ENCODE measurements at regions not wholly inside any gene's neighbourhood (a gene's known extent, or its start where the extent isn't known, plus 50 kb on each side); places are given as distances from the start of the nearest gene placed in this dataset.

DNA sequence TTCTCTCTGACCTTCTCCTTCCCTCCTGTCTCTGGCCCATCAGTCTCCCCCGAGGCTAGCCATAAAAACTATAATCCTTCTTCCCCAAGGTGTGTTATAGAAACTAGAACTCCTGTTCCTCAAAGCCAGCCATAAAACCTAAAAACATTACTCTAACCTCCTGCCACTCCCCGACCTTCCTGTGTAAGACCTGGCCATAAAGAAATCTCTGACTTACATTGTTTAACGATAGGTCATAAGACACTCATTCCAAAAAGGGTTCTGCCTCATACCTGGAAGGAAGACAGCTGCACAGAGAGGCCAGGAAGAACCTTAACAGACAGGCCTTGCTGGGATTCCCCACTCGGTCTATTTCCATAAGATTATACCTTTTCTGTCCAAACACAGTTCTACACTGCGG is 70.9 kb upstream of the EEA1 start:
- H3K23ac ChIP-seq (ENCODE audit: low read depth, low read length) = no peak overlapping the region
- CTCF ChIA-PET = no interaction called here
- no peak overlapping the region for H3K14ac ChIP-seq (replicated peaks; ENCODE audit: low read depth, low read length)
- WGBS, 2 experiments (ENCODE audit: extremely low coverage in 2 of 2, insufficient read length in 1 of 2) = 100% methylated on average over 1 of the region's 5 CpGs; no CpG with 5 or more reads in 1 of the 2 experiments
- no peak overlapping the region for H2AK5ac ChIP-seq (ENCODE audit: low read depth, low read length)
- H3K27ac ChIP-seq (ENCODE audit: insufficient read depth, low read length) = no peak overlapping the region
- H2BK5ac ChIP-seq (ENCODE audit: low read depth, low read length, poor library complexity, severe bottlenecking) = no peak overlapping the region
- H3K4me2 ChIP-seq (ENCODE audit: low read depth, low read length) = no peak overlapping the region
- no peak overlapping the region for H2BK15ac ChIP-seq (ENCODE audit: low read depth, low read length)
- dilution Hi-C loops (cut with HindIII; ENCODE audit: low sequenced_read_pairs, unreplicated experiment) (no loop called here), in situ Hi-C loops (cut with MboI; ENCODE audit: low sequenced_read_pairs) (no loop called here), intact Hi-C loops (cut with micrococcal nuclease) (no loop called here)
- ATAC-seq (ENCODE audit: low read depth) (no peak), DNase-seq (no peak)
- no peak overlapping the region for H3K4me3 ChIP-seq (ENCODE audit: insufficient read depth, low read depth, low read length)
- no peaks in the 10 kb centered on the region for H3K79me1 ChIP-seq (ENCODE audit: low read depth in 1 of 2, low read length in 2 of 2)
- BruUV-seq (replicated peaks) = no TSS peak
- POLR2A ChIA-PET (ENCODE audit: unreplicated experiment) = no interaction called here
- no peak overlapping the region for H3K9ac ChIP-seq (ENCODE audit: low read depth, low read length)
- no peak overlapping the region for H3K4ac ChIP-seq (ENCODE audit: low read depth, low read length)
- H2AFZ ChIP-seq (replicated peaks; ENCODE audit: low read length, poor library complexity) = no peak overlapping the region
- H4K20me1 ChIP-seq (ENCODE audit: insufficient read depth, low read length) = no peaks in the 10 kb centered on the region
- no peak overlapping the region for H3K18ac ChIP-seq (ENCODE audit: low read depth, low read length)
- H4K5ac ChIP-seq (ENCODE audit: low read depth, low read length) = no peak overlapping the region
- TF ChIP-seq MXI1 (IDR thresholded peaks at IDR 0.05; ENCODE audit: borderline replicate concordance, low read depth, low read length) (no peak), FOS (IDR thresholded peaks at IDR 0.05; ENCODE audit: low read depth, low read length) (no peak), RCOR1 (IDR thresholded peaks at IDR 0.05; ENCODE audit: insufficient replicate concordance, low read length) (no peak), SMC3 (IDR thresholded peaks at IDR 0.05; ENCODE audit: low read depth, low read length) (no peak), MAZ (IDR thresholded peaks at IDR 0.05; ENCODE audit: borderline replicate concordance, low read depth, low read length) (no peak)
- TF ChIP-seq, protein P1, sequence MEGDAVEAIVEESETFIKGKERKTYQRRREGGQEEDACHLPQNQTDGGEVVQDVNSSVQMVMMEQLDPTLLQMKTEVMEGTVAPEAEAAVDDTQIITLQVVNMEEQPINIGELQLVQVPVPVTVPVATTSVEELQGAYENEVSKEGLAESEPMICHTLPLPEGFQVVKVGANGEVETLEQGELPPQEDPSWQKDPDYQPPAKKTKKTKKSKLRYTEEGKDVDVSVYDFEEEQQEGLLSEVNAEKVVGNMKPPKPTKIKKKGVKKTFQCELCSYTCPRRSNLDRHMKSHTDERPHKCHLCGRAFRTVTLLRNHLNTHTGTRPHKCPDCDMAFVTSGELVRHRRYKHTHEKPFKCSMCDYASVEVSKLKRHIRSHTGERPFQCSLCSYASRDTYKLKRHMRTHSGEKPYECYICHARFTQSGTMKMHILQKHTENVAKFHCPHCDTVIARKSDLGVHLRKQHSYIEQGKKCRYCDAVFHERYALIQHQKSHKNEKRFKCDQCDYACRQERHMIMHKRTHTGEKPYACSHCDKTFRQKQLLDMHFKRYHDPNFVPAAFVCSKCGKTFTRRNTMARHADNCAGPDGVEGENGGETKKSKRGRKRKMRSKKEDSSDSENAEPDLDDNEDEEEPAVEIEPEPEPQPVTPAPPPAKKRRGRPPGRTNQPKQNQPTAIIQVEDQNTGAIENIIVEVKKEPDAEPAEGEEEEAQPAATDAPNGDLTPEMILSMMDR (conservative IDR thresholded peaks at IDR 0.05; ENCODE audit: low read depth, low read length) = no peak
- TF ChIP-seq, protein P2, sequence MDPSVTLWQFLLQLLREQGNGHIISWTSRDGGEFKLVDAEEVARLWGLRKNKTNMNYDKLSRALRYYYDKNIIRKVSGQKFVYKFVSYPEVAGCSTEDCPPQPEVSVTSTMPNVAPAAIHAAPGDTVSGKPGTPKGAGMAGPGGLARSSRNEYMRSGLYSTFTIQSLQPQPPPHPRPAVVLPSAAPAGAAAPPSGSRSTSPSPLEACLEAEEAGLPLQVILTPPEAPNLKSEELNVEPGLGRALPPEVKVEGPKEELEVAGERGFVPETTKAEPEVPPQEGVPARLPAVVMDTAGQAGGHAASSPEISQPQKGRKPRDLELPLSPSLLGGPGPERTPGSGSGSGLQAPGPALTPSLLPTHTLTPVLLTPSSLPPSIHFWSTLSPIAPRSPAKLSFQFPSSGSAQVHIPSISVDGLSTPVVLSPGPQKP (IDR thresholded peaks at IDR 0.05; ENCODE audit: borderline replicate concordance, low read depth, low read length) = no peak
- H2BK20ac ChIP-seq (ENCODE audit: low read depth, low read length) = peak overlapping the region; percentile 10; the same call in 1 of the 2 replicates
- peak overlapping the region; percentile 20; the same call in 1 of the 2 replicates for H2BK120ac ChIP-seq (ENCODE audit: low read depth, low read length)
- H3K36me3 ChIP-seq (ENCODE audit: control insufficient read depth, insufficient read depth, low read length) = no peaks in the 10 kb centered on the region
- no peaks in the 10 kb centered on the region for H3K9me3 ChIP-seq (ENCODE audit: control insufficient read depth, insufficient read depth, low read length)
- H4K8ac ChIP-seq (ENCODE audit: low read depth in 2 of 2, low read length in 2 of 2) = no peak overlapping the region
- no peak overlapping the region for H3K56ac ChIP-seq (ENCODE audit: extremely low read depth, insufficient read depth, low read length)
- no peaks in the 10 kb centered on the region for H3K27me3 ChIP-seq (ENCODE audit: control insufficient read depth, insufficient read depth, low read length)
- no peak overlapping the region for H4K91ac ChIP-seq (ENCODE audit: insufficient read depth, low read depth, low read length)
- no peak overlapping the region for H2AK9ac ChIP-seq (replicated peaks; ENCODE audit: low read depth, low read length, poor library complexity)
- H3K4me1 ChIP-seq (ENCODE audit: control insufficient read depth, insufficient read depth, low read length) = peaks cover 3% of the 10 kb centered on the region
- H3K9me1 ChIP-seq (ENCODE audit: insufficient read depth, low read length) = peaks cover 3% of the 10 kb centered on the region; the same call in 1 of the 2 replicates

Data from IMR-90 (cell line).